Dermis blood vessel endothelial cell (primary cell): ENCODE measurements at regions not wholly inside any gene's neighbourhood (a gene's known extent, or its start where the extent isn't known, plus 50 kb on each side); places are given as distances from the start of the nearest gene placed in this dataset.

Source experiments
- DNase-seq: peaks from one replicate; pipeline ENCODE4 v3.0.0; 2010

- DNase-seq, result no peak
Observed at GRCh38 chr12:102593134-102593533, 112.8 kb upstream of the IGF1 start.

- no peak for DNase-seq
Observed at GRCh38 chr12:102592134-102592533, 111.8 kb upstream of the IGF1 start.

GRCh38 chr12:102573237-102573636, 92.9 kb upstream of the IGF1 start:
- DNase-seq, result no peak

- no peak for DNase-seq
Observed at GRCh38 chr12:102571889-102572288, 91.5 kb upstream of the IGF1 start.

- DNase-seq, result no peak
Observed at GRCh38 chr12:102570256-102570655, 89.9 kb upstream of the IGF1 start.

- DNase-seq, result no peak
Observed at GRCh38 chr12:102569803-102570202, 89.4 kb upstream of the IGF1 start.

- DNase-seq, result no peak
Observed at GRCh38 chr12:102568276-102568675, 87.9 kb upstream of the IGF1 start.

GRCh38 chr12:102567031-102567985, 86.9 kb upstream of the IGF1 start:
- no peak for DNase-seq

- no peak for DNase-seq
Observed at GRCh38 chr12:102565555-102565954, 85.2 kb upstream of the IGF1 start.

GRCh38 chr12:102564026-102564425, 83.7 kb upstream of the IGF1 start:
- no peak for DNase-seq

GRCh38 chr12:102562836-102563425, 82.6 kb upstream of the IGF1 start:
- no peak for DNase-seq

GRCh38 chr12:102551186-102551585, 70.8 kb upstream of the IGF1 start:
- no peak for DNase-seq

GRCh38 chr12:102549691-102550090, 69.3 kb upstream of the IGF1 start:
- DNase-seq, result no peak

- no peak for DNase-seq
Observed at GRCh38 chr12:102548543-102548942, 68.2 kb upstream of the IGF1 start.

GRCh38 chr12:102543494-102544485, 63.4 kb upstream of the IGF1 start:
- DNase-seq, result peak; percentile 2

GRCh38 chr12:102542816-102543440, 62.6 kb upstream of the IGF1 start:
- DNase-seq, result no peak

GRCh38 chr12:102540815-102541385, 60.5 kb upstream of the IGF1 start:
- DNase-seq, result no peak

GRCh38 chr12:102539651-102540553, 59.5 kb upstream of the IGF1 start:
- no peak for DNase-seq

GRCh38 chr12:102535306-102535705, 54.9 kb upstream of the IGF1 start:
- DNase-seq, result no peak

- DNase-seq, result no peak
Observed at GRCh38 chr12:102534899-102535298, 54.5 kb upstream of the IGF1 start.
